ENCODE measurements at regions not wholly inside any gene's neighbourhood (a gene's known extent, or its start where the extent isn't known, plus 50 kb on each side); places are given as distances from the start of the nearest gene placed in this dataset.

- TF ChIP-seq NFIC (IDR thresholded peaks at IDR 0.05) (no peak), EGR1 (IDR thresholded peaks at IDR 0.05) (no peak), ZBTB7A (IDR thresholded peaks at IDR 0.05; ENCODE audit: low read depth) (no peak), TEAD4 (IDR thresholded peaks at IDR 0.05) (no peak), CEBPB (IDR thresholded peaks at IDR 0.05) (no peak), TCF12 (IDR thresholded peaks at IDR 0.05; ENCODE audit: low read depth) (no peak)
Observed at GRCh38 chr16:86343027-86343795, 167.1 kb upstream of the FOXF1 start.

GRCh38 chr16:86343796-86344585, 166.3 kb upstream of the FOXF1 start:
- no peak for TF ChIP-seq CREB1 (IDR thresholded peaks at IDR 0.05; ENCODE audit: low read depth)
- no peak for TF ChIP-seq TEAD4 (IDR thresholded peaks at IDR 0.05)
- no peak for TF ChIP-seq EP300 (IDR thresholded peaks at IDR 0.05; ENCODE audit: borderline replicate concordance)
- no peak for TF ChIP-seq EGR1 (IDR thresholded peaks at IDR 0.05)

- TF ChIP-seq FOXM1 (IDR thresholded peaks at IDR 0.05; ENCODE audit: borderline replicate concordance, low read depth) = no peak
- no peak for TF ChIP-seq YY1 (IDR thresholded peaks at IDR 0.05; ENCODE audit: low read depth)
- TF ChIP-seq TEAD4 (IDR thresholded peaks at IDR 0.05) = no peak
- TF ChIP-seq TCF12 (IDR thresholded peaks at IDR 0.05; ENCODE audit: low read depth) = no peak
- no peak for TF ChIP-seq ZBTB7A (IDR thresholded peaks at IDR 0.05; ENCODE audit: low read depth)
- TF ChIP-seq RAD21 (IDR thresholded peaks at IDR 0.05; ENCODE audit: low read depth) = no peak
- no peak for TF ChIP-seq USF1 (IDR thresholded peaks at IDR 0.05)
- TF ChIP-seq EGR1 (IDR thresholded peaks at IDR 0.05) = no peak
- TF ChIP-seq TAF1 (IDR thresholded peaks at IDR 0.05; ENCODE audit: low read depth) = no peak
Observed at GRCh38 chr16:86344586-86344871, 165.8 kb upstream of the FOXF1 start.

GRCh38 chr16:86344881-86345280, 165.4 kb upstream of the FOXF1 start:
- no peak for TF ChIP-seq USF1 (IDR thresholded peaks at IDR 0.05)
- no peak for TF ChIP-seq ZBTB7A (IDR thresholded peaks at IDR 0.05; ENCODE audit: low read depth)
- no peak for TF ChIP-seq MAX (IDR thresholded peaks at IDR 0.05)
- TF ChIP-seq NFIC (IDR thresholded peaks at IDR 0.05) = no peak
- no peak for TF ChIP-seq REST (IDR thresholded peaks at IDR 0.05; ENCODE audit: low read depth)
- TF ChIP-seq TAF1 (IDR thresholded peaks at IDR 0.05; ENCODE audit: low read depth) = no peak
- no peak for TF ChIP-seq EGR1 (IDR thresholded peaks at IDR 0.05)
- TF ChIP-seq EP300 (IDR thresholded peaks at IDR 0.05; ENCODE audit: borderline replicate concordance) = no peak
- TF ChIP-seq TEAD4 (IDR thresholded peaks at IDR 0.05) = no peak
- TF ChIP-seq CREB1 (IDR thresholded peaks at IDR 0.05; ENCODE audit: low read depth) = no peak
- no peak for TF ChIP-seq RAD21 (IDR thresholded peaks at IDR 0.05; ENCODE audit: low read depth)
- no peak for TF ChIP-seq TCF12 (IDR thresholded peaks at IDR 0.05; ENCODE audit: low read depth)
- TF ChIP-seq YY1 (IDR thresholded peaks at IDR 0.05; ENCODE audit: low read depth) = no peak
- TF ChIP-seq CEBPB (IDR thresholded peaks at IDR 0.05) = no peak
- no peak for TF ChIP-seq FOXM1 (IDR thresholded peaks at IDR 0.05; ENCODE audit: borderline replicate concordance, low read depth)

- no peak for TF ChIP-seq TCF12 (IDR thresholded peaks at IDR 0.05; ENCODE audit: low read depth)
- TF ChIP-seq ZBTB7A (IDR thresholded peaks at IDR 0.05; ENCODE audit: low read depth) = no peak
- TF ChIP-seq EP300 (IDR thresholded peaks at IDR 0.05; ENCODE audit: borderline replicate concordance) = no peak
Observed at GRCh38 chr16:86345516-86345915, 164.8 kb upstream of the FOXF1 start.

- TF ChIP-seq EP300 (IDR thresholded peaks at IDR 0.05; ENCODE audit: borderline replicate concordance) (no peak), REST (IDR thresholded peaks at IDR 0.05; ENCODE audit: low read depth) (no peak), ZBTB7A (IDR thresholded peaks at IDR 0.05; ENCODE audit: low read depth) (no peak), TEAD4 (IDR thresholded peaks at IDR 0.05) (no peak), CREB1 (IDR thresholded peaks at IDR 0.05; ENCODE audit: low read depth) (no peak), TAF1 (IDR thresholded peaks at IDR 0.05; ENCODE audit: low read depth) (no peak), CEBPB (IDR thresholded peaks at IDR 0.05) (no peak), TCF12 (IDR thresholded peaks at IDR 0.05; ENCODE audit: low read depth) (no peak), RAD21 (IDR thresholded peaks at IDR 0.05; ENCODE audit: low read depth) (no peak), EGR1 (IDR thresholded peaks at IDR 0.05) (no peak), USF1 (IDR thresholded peaks at IDR 0.05) (no peak), MAX (IDR thresholded peaks at IDR 0.05) (no peak), FOXM1 (IDR thresholded peaks at IDR 0.05; ENCODE audit: borderline replicate concordance, low read depth) (no peak), NFIC (IDR thresholded peaks at IDR 0.05) (no peak), YY1 (IDR thresholded peaks at IDR 0.05; ENCODE audit: low read depth) (no peak)
Observed at GRCh38 chr16:86346034-86346433, 164.3 kb upstream of the FOXF1 start.

All from Ishikawa (cell line).